ENCODE measurements at regions not wholly inside any gene's neighbourhood (a gene's known extent, or its start where the extent isn't known, plus 50 kb on each side); places are given as distances from the start of the nearest gene placed in this dataset.

GRCh38 chr15:81894061-81894460, 151.8 kb downstream of the MEX3B start (continued):
- no peak for TF ChIP-seq NFYB (CRISPR knock-in tag; conservative IDR thresholded peaks at IDR 0.05; ENCODE audit: low read depth)
- no peak for TF ChIP-seq NR1H2 (CRISPR knock-in tag; IDR thresholded peaks at IDR 0.05)

- Mint-ChIP-seq H3K9me3 (no peaks in the 10 kb centered on the region), H3K36me3 (no peaks in the 10 kb centered on the region), H3K27ac (no peak overlapping the region), H3K4me3 (no peak overlapping the region), H3K4me1 (peaks cover 16% of the 10 kb centered on the region), H3K27me3 (ENCODE audit: low read depth) (no peaks in the 10 kb centered on the region)
- CTCF ChIA-PET: no interaction called here
- DNase-seq (ENCODE audit: low spot score) (no peak), ATAC-seq (no peak)
- no peak for TF ChIP-seq ZNF423 (CRISPR knock-in tag; IDR thresholded peaks at IDR 0.05)
- TF ChIP-seq, protein P1, sequence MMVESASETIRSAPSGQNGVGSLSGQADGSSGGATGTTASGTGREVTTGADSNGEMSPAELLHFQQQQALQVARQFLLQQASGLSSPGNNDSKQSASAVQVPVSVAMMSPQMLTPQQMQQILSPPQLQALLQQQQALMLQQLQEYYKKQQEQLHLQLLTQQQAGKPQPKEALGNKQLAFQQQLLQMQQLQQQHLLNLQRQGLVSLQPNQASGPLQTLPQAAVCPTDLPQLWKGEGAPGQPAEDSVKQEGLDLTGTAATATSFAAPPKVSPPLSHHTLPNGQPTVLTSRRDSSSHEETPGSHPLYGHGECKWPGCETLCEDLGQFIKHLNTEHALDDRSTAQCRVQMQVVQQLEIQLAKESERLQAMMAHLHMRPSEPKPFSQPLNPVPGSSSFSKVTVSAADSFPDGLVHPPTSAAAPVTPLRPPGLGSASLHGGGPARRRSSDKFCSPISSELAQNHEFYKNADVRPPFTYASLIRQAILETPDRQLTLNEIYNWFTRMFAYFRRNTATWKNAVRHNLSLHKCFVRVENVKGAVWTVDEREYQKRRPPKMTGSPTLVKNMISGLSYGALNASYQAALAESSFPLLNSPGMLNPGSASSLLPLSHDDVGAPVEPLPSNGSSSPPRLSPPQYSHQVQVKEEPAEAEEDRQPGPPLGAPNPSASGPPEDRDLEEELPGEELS (CRISPR knock-in tag; IDR thresholded peaks at IDR 0.05): no peak
- no peak for TF ChIP-seq ZNF263 (CRISPR knock-in tag; IDR thresholded peaks at IDR 0.05; ENCODE audit: low read depth)
- TF ChIP-seq ZNF138 (CRISPR knock-in tag; conservative IDR thresholded peaks at IDR 0.05): no peak
- TF ChIP-seq, protein P2, sequence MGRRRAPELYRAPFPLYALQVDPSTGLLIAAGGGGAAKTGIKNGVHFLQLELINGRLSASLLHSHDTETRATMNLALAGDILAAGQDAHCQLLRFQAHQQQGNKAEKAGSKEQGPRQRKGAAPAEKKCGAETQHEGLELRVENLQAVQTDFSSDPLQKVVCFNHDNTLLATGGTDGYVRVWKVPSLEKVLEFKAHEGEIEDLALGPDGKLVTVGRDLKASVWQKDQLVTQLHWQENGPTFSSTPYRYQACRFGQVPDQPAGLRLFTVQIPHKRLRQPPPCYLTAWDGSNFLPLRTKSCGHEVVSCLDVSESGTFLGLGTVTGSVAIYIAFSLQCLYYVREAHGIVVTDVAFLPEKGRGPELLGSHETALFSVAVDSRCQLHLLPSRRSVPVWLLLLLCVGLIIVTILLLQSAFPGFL (CRISPR knock-in tag; IDR thresholded peaks at IDR 0.05; ENCODE audit: borderline replicate concordance): no peak
- no peak for TF ChIP-seq MXD4 (CRISPR knock-in tag; IDR thresholded peaks at IDR 0.05; ENCODE audit: borderline replicate concordance)
- TF ChIP-seq, protein P3, sequence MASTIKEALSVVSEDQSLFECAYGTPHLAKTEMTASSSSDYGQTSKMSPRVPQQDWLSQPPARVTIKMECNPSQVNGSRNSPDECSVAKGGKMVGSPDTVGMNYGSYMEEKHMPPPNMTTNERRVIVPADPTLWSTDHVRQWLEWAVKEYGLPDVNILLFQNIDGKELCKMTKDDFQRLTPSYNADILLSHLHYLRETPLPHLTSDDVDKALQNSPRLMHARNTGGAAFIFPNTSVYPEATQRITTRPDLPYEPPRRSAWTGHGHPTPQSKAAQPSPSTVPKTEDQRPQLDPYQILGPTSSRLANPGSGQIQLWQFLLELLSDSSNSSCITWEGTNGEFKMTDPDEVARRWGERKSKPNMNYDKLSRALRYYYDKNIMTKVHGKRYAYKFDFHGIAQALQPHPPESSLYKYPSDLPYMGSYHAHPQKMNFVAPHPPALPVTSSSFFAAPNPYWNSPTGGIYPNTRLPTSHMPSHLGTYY (CRISPR knock-in tag; IDR thresholded peaks at IDR 0.05): no peak
- TF ChIP-seq, protein P4, sequence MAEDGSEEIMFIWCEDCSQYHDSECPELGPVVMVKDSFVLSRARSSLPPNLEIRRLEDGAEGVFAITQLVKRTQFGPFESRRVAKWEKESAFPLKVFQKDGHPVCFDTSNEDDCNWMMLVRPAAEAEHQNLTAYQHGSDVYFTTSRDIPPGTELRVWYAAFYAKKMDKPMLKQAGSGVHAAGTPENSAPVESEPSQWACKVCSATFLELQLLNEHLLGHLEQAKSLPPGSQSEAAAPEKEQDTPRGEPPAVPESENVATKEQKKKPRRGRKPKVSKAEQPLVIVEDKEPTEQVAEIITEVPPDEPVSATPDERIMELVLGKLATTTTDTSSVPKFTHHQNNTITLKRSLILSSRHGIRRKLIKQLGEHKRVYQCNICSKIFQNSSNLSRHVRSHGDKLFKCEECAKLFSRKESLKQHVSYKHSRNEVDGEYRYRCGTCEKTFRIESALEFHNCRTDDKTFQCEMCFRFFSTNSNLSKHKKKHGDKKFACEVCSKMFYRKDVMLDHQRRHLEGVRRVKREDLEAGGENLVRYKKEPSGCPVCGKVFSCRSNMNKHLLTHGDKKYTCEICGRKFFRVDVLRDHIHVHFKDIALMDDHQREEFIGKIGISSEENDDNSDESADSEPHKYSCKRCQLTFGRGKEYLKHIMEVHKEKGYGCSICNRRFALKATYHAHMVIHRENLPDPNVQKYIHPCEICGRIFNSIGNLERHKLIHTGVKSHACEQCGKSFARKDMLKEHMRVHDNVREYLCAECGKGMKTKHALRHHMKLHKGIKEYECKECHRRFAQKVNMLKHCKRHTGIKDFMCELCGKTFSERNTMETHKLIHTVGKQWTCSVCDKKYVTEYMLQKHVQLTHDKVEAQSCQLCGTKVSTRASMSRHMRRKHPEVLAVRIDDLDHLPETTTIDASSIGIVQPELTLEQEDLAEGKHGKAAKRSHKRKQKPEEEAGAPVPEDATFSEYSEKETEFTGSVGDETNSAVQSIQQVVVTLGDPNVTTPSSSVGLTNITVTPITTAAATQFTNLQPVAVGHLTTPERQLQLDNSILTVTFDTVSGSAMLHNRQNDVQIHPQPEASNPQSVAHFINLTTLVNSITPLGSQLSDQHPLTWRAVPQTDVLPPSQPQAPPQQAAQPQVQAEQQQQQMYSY (CRISPR knock-in tag; IDR thresholded peaks at IDR 0.05): no peak
- no peak for TF ChIP-seq FOXP1 (CRISPR knock-in tag; IDR thresholded peaks at IDR 0.05; ENCODE audit: borderline replicate concordance)
- TF ChIP-seq CBFB (CRISPR knock-in tag; IDR thresholded peaks at IDR 0.05; ENCODE audit: low read depth): no peak
- no peak for TF ChIP-seq EMX1 (CRISPR knock-in tag; IDR thresholded peaks at IDR 0.05)
- no peak for TF ChIP-seq SP1 (CRISPR knock-in tag; conservative IDR thresholded peaks at IDR 0.05)
- TF ChIP-seq ZNF232 (CRISPR knock-in tag; IDR thresholded peaks at IDR 0.05): no peak
- no peak for TF ChIP-seq NR1H2 (CRISPR knock-in tag; IDR thresholded peaks at IDR 0.05)
- POLR2A ChIA-PET: no interaction called here
These were observed 152.5 kb downstream of the MEX3B start for GRCh38 chr15:81893182-81893835.

GRCh38 chr15:81890496-81890895, 155.3 kb downstream of the MEX3B start:
- no peak for DNase-seq (ENCODE audit: low spot score)
- peaks cover 12% of the 10 kb centered on the region for H3K9me3 Mint-ChIP-seq
- TF ChIP-seq, protein P5, sequence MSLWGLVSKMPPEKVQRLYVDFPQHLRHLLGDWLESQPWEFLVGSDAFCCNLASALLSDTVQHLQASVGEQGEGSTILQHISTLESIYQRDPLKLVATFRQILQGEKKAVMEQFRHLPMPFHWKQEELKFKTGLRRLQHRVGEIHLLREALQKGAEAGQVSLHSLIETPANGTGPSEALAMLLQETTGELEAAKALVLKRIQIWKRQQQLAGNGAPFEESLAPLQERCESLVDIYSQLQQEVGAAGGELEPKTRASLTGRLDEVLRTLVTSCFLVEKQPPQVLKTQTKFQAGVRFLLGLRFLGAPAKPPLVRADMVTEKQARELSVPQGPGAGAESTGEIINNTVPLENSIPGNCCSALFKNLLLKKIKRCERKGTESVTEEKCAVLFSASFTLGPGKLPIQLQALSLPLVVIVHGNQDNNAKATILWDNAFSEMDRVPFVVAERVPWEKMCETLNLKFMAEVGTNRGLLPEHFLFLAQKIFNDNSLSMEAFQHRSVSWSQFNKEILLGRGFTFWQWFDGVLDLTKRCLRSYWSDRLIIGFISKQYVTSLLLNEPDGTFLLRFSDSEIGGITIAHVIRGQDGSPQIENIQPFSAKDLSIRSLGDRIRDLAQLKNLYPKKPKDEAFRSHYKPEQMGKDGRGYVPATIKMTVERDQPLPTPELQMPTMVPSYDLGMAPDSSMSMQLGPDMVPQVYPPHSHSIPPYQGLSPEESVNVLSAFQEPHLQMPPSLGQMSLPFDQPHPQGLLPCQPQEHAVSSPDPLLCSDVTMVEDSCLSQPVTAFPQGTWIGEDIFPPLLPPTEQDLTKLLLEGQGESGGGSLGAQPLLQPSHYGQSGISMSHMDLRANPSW (CRISPR knock-in tag; conservative IDR thresholded peaks at IDR 0.05; ENCODE audit: low read depth): no peak
- TF ChIP-seq FOXP1 (CRISPR knock-in tag; IDR thresholded peaks at IDR 0.05; ENCODE audit: borderline replicate concordance) (no peak), TP53 (CRISPR knock-in tag; IDR thresholded peaks at IDR 0.05) (no peak), NR3C1 (CRISPR knock-in tag; conservative IDR thresholded peaks at IDR 0.05; ENCODE audit: low read depth) (no peak)
- peaks cover 2% of the 10 kb centered on the region; the same call in 1 of the 2 replicates for H3K36me3 Mint-ChIP-seq
- no peak overlapping the region for H3K27ac Mint-ChIP-seq
- H3K4me3 Mint-ChIP-seq: no peak overlapping the region
- peaks cover 16% of the 10 kb centered on the region for H3K4me1 Mint-ChIP-seq
- no peak for ATAC-seq
- POLR2A ChIA-PET: no interaction called here
- no peaks in the 10 kb centered on the region for H3K27me3 Mint-ChIP-seq (ENCODE audit: low read depth)
- CTCF ChIA-PET: no interaction called here
